HG03342 (cell line): ENCODE measurements at regions not wholly inside any gene's neighbourhood (a gene's known extent, or its start where the extent isn't known, plus 50 kb on each side); places are given as distances from the start of the nearest gene placed in this dataset.
"Not testable (repeated sequence)": the region's sequence is repeated elsewhere in the genome, so short reads cannot be mapped to it uniquely, and the experiment has no call there.

ENCODE experiments used
- ATAC-seq: cut with Tn5 transposase; IDR thresholded peaks from one replicate; pipeline ENCODE4 v1.9.1; 2021; ENCODE audit warnings: mild to moderate bottlenecking, moderate library complexity; ENCODE audit not compliant: unreplicated experiment

GRCh38 chr5:10018201-10019069, 231.3 kb downstream of the ATPSCKMT start:
- ATAC-seq = no peak

- ATAC-seq = no peak
These were observed 231.9 kb downstream of the ATPSCKMT start for GRCh38 chr5:10017786-10018185.

- not testable (repeated sequence) for ATAC-seq
These were observed 233.1 kb downstream of the ATPSCKMT start for GRCh38 chr5:10016559-10016958.

GRCh38 chr5:10015681-10016080, 234.0 kb downstream of the ATPSCKMT start:
- ATAC-seq = not testable (repeated sequence)

GRCh38 chr5:10009802-10010201, 239.9 kb downstream of the ATPSCKMT start:
- ATAC-seq = no peak

GRCh38 chr5:9987101-9987500, 262.6 kb downstream of the ATPSCKMT start:
- no peak for ATAC-seq

- ATAC-seq = no peak
These were observed 272.6 kb downstream of the ATPSCKMT start for GRCh38 chr5:9977070-9977469.

- ATAC-seq = no peak
These were observed 273.1 kb downstream of the ATPSCKMT start for GRCh38 chr5:9976621-9977020.

GRCh38 chr5:9972059-9972458, 277.6 kb downstream of the ATPSCKMT start:
- no peak for ATAC-seq

- no peak for ATAC-seq
These were observed 278.4 kb downstream of the ATPSCKMT start for GRCh38 chr5:9971301-9971700.

- ATAC-seq = no peak
These were observed 290.8 kb downstream of the ATPSCKMT start for GRCh38 chr5:9958914-9959313.

GRCh38 chr5:9957214-9957613, 292.5 kb downstream of the ATPSCKMT start:
- ATAC-seq = no peak

- no peak for ATAC-seq
These were observed 293.0 kb downstream of the ATPSCKMT start for GRCh38 chr5:9956725-9957124.

- ATAC-seq = no peak
These were observed 294.1 kb downstream of the ATPSCKMT start for GRCh38 chr5:9955586-9955985.

GRCh38 chr5:9954869-9955268, 294.8 kb downstream of the ATPSCKMT start:
- ATAC-seq = no peak

GRCh38 chr5:9953691-9954090, 296.0 kb downstream of the ATPSCKMT start:
- ATAC-seq = no peak

GRCh38 chr5:9951865-9952516, 297.7 kb downstream of the ATPSCKMT start:
- no peak for ATAC-seq

- ATAC-seq = no peak
These were observed 301.7 kb downstream of the ATPSCKMT start for GRCh38 chr5:9947944-9948343.

- peak; percentile 68 for ATAC-seq
These were observed 302.4 kb downstream of the ATPSCKMT start for GRCh38 chr5:9947225-9947714.

GRCh38 chr5:9932770-9933169, 302.6 kb upstream of the TAS2R1 start:
- ATAC-seq = no peak

- no peak for ATAC-seq
These were observed 300.0 kb upstream of the TAS2R1 start for GRCh38 chr5:9930156-9930555.

- ATAC-seq = no peak
These were observed 298.2 kb upstream of the TAS2R1 start for GRCh38 chr5:9928326-9928725.
